GM18508 (cell line): ENCODE measurements at regions not wholly inside any gene's neighbourhood (a gene's known extent, or its start where the extent isn't known, plus 50 kb on each side); places are given as distances from the start of the nearest gene placed in this dataset.
A peak's percentile ranks its signal among the peaks of the same experiment; 100 is the strongest.
"Not testable (repeated sequence)": the region's sequence is repeated elsewhere in the genome, so short reads cannot be mapped to it uniquely, and the experiment has no call there.

Source experiments
- ATAC-seq: cut with Tn5 transposase; IDR thresholded peaks from one replicate; pipeline ENCODE4 v1.9.1; 2021; ENCODE audit warnings: moderate number of reproducible peaks; ENCODE audit not compliant: insufficient read depth, unreplicated experiment

- peak; percentile 72 for ATAC-seq
These were observed 62.1 kb upstream of the LANCL3 start for GRCh38 chrX:37509349-37509748.

- ATAC-seq, result not testable (repeated sequence)
These were observed 54.9 kb upstream of the LANCL3 start for GRCh38 chrX:37516512-37516911.

- ATAC-seq, result not testable (repeated sequence)
These were observed 52.2 kb upstream of the LANCL3 start for GRCh38 chrX:37519261-37519660.

GRCh38 chrX:37520860-37521450 lies 50.5 kb upstream of the LANCL3 start:
- not testable (repeated sequence) for ATAC-seq
